Large intestine (tissue), 3 donors: ENCODE measurements at regions not wholly inside any gene's neighbourhood (a gene's known extent, or its start where the extent isn't known, plus 50 kb on each side); places are given as distances from the start of the nearest gene placed in this dataset.

Experiments
- DNase-seq, 2 donors: peaks; one replicate each; pipeline versions ENCODE4 v3.0.0 to v3.0.0-alpha.2; 2013
- H3K27ac ChIP-seq: one replicate; pipeline ENCODE4 v1.5.1; 2013; ENCODE audit warnings: low read length
- H3K27me3 ChIP-seq: 2 replicates; pipeline ENCODE4 v1.6.1; 2013; ENCODE audit warnings: low read length; ENCODE audit not compliant: control insufficient read depth, insufficient read depth
- H3K36me3 ChIP-seq: 2 replicates; pipeline ENCODE4 v1.6.1; 2013; ENCODE audit warnings: low read length; ENCODE audit not compliant: control insufficient read depth, insufficient read depth
- H3K4me1 ChIP-seq: one replicate; pipeline ENCODE4 v1.6.1; 2013; ENCODE audit warnings: low read length; ENCODE audit not compliant: control insufficient read depth, insufficient read depth
- H3K4me3 ChIP-seq: one replicate; pipeline ENCODE4 v1.5.1; 2013; ENCODE audit warnings: low read length
- H3K9me3 ChIP-seq: one replicate; pipeline ENCODE4 v1.6.1; 2013; ENCODE audit warnings: mild to moderate bottlenecking, low read depth, low read length, moderate library complexity; ENCODE audit not compliant: control insufficient read depth
- WGBS: methylation state at CpG from one replicate; pipeline ENCODE4 v1.1.5; 2013; ENCODE audit warnings: low lambda C conversion rate; ENCODE audit not compliant: insufficient coverage; 5-methylcytosine and 5-hydroxymethylcytosine counted together

GRCh38 chrX:20488473-20488872 is 221.8 kb upstream of the RPS6KA3 start:
- Histone ChIP-seq H3K9me3 (no peaks in the 10 kb centered on the region), H3K4me1 (no peaks in the 10 kb centered on the region), H3K4me3 (no peak overlapping the region), H3K27ac (no peak overlapping the region), H3K27me3 (no peaks in the 10 kb centered on the region), H3K36me3 (no peaks in the 10 kb centered on the region)
- WGBS: no CpG with 5 or more reads among the region's 1 CpG
- no peak for DNase-seq

GRCh38 chrX:20487227-20487626 is 220.5 kb upstream of the RPS6KA3 start:
- no CpG with 5 or more reads among the region's 1 CpG for WGBS
- DNase-seq: no peak
- H3K27ac ChIP-seq: no peak overlapping the region
- no peaks in the 10 kb centered on the region for H3K36me3 ChIP-seq
- H3K27me3 ChIP-seq: no peaks in the 10 kb centered on the region
- no peaks in the 10 kb centered on the region for H3K9me3 ChIP-seq
- peaks cover 4% of the 10 kb centered on the region for H3K4me1 ChIP-seq
- H3K4me3 ChIP-seq: no peak overlapping the region

GRCh38 chrX:20481632-20482031 is 214.9 kb upstream of the RPS6KA3 start:
- Histone ChIP-seq H3K36me3 (no peaks in the 10 kb centered on the region), H3K9me3 (no peaks in the 10 kb centered on the region), H3K27ac (no peak overlapping the region), H3K4me3 (no peak overlapping the region), H3K4me1 (peaks cover 35% of the 10 kb centered on the region), H3K27me3 (no peaks in the 10 kb centered on the region)
- WGBS: no CpG with 5 or more reads among the region's 2 CpGs
- no peak for DNase-seq

GRCh38 chrX:20479896-20480295 is 213.2 kb upstream of the RPS6KA3 start:
- H3K27me3 ChIP-seq: no peaks in the 10 kb centered on the region
- peaks cover 43% of the 10 kb centered on the region for H3K4me1 ChIP-seq
- peak overlapping the region; percentile 77 for H3K27ac ChIP-seq
- no peaks in the 10 kb centered on the region for H3K36me3 ChIP-seq
- DNase-seq: peak; percentile 17 to 63
- H3K9me3 ChIP-seq: no peaks in the 10 kb centered on the region
- WGBS: no CpG with 5 or more reads among the region's 4 CpGs
- H3K4me3 ChIP-seq: no peak overlapping the region

- Histone ChIP-seq H3K27ac (peak overlapping the region; percentile 47), H3K36me3 (no peaks in the 10 kb centered on the region), H3K9me3 (no peaks in the 10 kb centered on the region), H3K27me3 (no peaks in the 10 kb centered on the region), H3K4me3 (no peak overlapping the region), H3K4me1 (peaks cover 52% of the 10 kb centered on the region)
- DNase-seq: no peak
- WGBS: no CpG with 5 or more reads among the region's 2 CpGs
These were observed 212.3 kb upstream of the RPS6KA3 start for GRCh38 chrX:20479048-20479447.

GRCh38 chrX:20477836-20478524 is 211.3 kb upstream of the RPS6KA3 start:
- peaks cover 60% of the 10 kb centered on the region for H3K4me1 ChIP-seq
- peak overlapping the region; percentile 63 for H3K27ac ChIP-seq
- H3K4me3 ChIP-seq: no peak overlapping the region
- H3K36me3 ChIP-seq: no peaks in the 10 kb centered on the region
- WGBS: no CpG with 5 or more reads among the region's 8 CpGs
- peak; percentile 48 to 49 for DNase-seq
- no peaks in the 10 kb centered on the region for H3K27me3 ChIP-seq
- H3K9me3 ChIP-seq: no peaks in the 10 kb centered on the region

- no peaks in the 10 kb centered on the region for H3K9me3 ChIP-seq
- peak in 1 of 2 donors; percentile 42 for DNase-seq
- peaks cover 56% of the 10 kb centered on the region for H3K4me1 ChIP-seq
- H3K27ac ChIP-seq: peak overlapping the region; percentile 63
- H3K36me3 ChIP-seq: no peaks in the 10 kb centered on the region
- H3K4me3 ChIP-seq: no peak overlapping the region
- no peaks in the 10 kb centered on the region for H3K27me3 ChIP-seq
- WGBS: no CpG with 5 or more reads among the region's 3 CpGs
These were observed 210.5 kb upstream of the RPS6KA3 start for GRCh38 chrX:20477219-20477618.

- Histone ChIP-seq H3K4me3 (no peak overlapping the region), H3K9me3 (no peaks in the 10 kb centered on the region), H3K27ac (no peak overlapping the region), H3K27me3 (no peaks in the 10 kb centered on the region), H3K36me3 (no peaks in the 10 kb centered on the region), H3K4me1 (peaks cover 36% of the 10 kb centered on the region)
- no peak for DNase-seq
- WGBS: no CpG with 5 or more reads among the region's 4 CpGs
These were observed 206.0 kb upstream of the RPS6KA3 start for GRCh38 chrX:20472620-20473258.

- no peaks in the 10 kb centered on the region for H3K36me3 ChIP-seq
- WGBS: no CpG with 5 or more reads among the region's 1 CpG
- H3K9me3 ChIP-seq: no peaks in the 10 kb centered on the region
- H3K4me1 ChIP-seq: peaks cover 33% of the 10 kb centered on the region
- H3K27me3 ChIP-seq: no peaks in the 10 kb centered on the region
- no peak overlapping the region for H3K27ac ChIP-seq
- H3K4me3 ChIP-seq: no peak overlapping the region
- DNase-seq: no peak
These were observed 205.4 kb upstream of the RPS6KA3 start for GRCh38 chrX:20472148-20472547.

- Histone ChIP-seq H3K36me3 (no peaks in the 10 kb centered on the region), H3K4me3 (no peak overlapping the region), H3K4me1 (peaks cover 29% of the 10 kb centered on the region), H3K27me3 (no peaks in the 10 kb centered on the region), H3K27ac (no peak overlapping the region), H3K9me3 (no peaks in the 10 kb centered on the region)
- DNase-seq: peak in 1 of 2 donors; percentile 46
These were observed 204.8 kb upstream of the RPS6KA3 start for GRCh38 chrX:20471483-20471882.
